Natural killer cell (primary cell): ENCODE measurements at regions not wholly inside any gene's neighbourhood (a gene's known extent, or its start where the extent isn't known, plus 50 kb on each side); places are given as distances from the start of the nearest gene placed in this dataset.

Experiments used
- ATAC-seq, 3 donors: fragments of 150-1000 bp in 2 of 3; fragments of 200-7000 bp in 1 of 3; cut with Tn5 transposase; 1 replicate in 1 of 3; 2 replicates in 2 of 3; pipeline ENCODE4 v1.10.0; 2021; ENCODE audit warnings: mild to moderate bottlenecking in 2 of 3, moderate library complexity in 2 of 3
- DNase-seq, 2 donors: peaks; one replicate each; pipeline versions ENCODE4 v3.0.0 to v3.0.0-alpha.2; 2013 to 2021; ENCODE audit warnings: mixed read lengths in 1 of 2
- H3K27ac ChIP-seq: one replicate; pipeline ENCODE4 v1.5.1; 2013; ENCODE audit warnings: mild to moderate bottlenecking, low read length
- H3K27me3 ChIP-seq: one replicate; pipeline ENCODE4 v1.6.1; 2013; ENCODE audit warnings: low read length; ENCODE audit not compliant: control insufficient read depth, insufficient read depth
- H3K36me3 ChIP-seq: one replicate; pipeline ENCODE4 v1.6.1; 2013; ENCODE audit warnings: low read length; ENCODE audit not compliant: control insufficient read depth, insufficient read depth
- H3K4me1 ChIP-seq: one replicate; pipeline ENCODE4 v1.6.1; 2013; ENCODE audit warnings: low read length; ENCODE audit not compliant: control insufficient read depth, insufficient read depth
- H3K4me3 ChIP-seq: one replicate; pipeline ENCODE4 v1.5.1; 2013; ENCODE audit warnings: low read length
- H3K9me3 ChIP-seq: one replicate; pipeline ENCODE4 v1.6.1; 2013; ENCODE audit warnings: low read length; ENCODE audit not compliant: control insufficient read depth, insufficient read depth
- H3K27ac Mint-ChIP-seq, 2 donors: one replicate each; pipeline ENCODE4 v1.8.0; 2022; ENCODE audit warnings: mild to moderate bottlenecking in 2 of 2, mixed read lengths in 2 of 2, moderate library complexity in 1 of 2
- H3K27me3 Mint-ChIP-seq, 2 donors: one replicate each; pipeline ENCODE4 v1.8.0; 2022; ENCODE audit warnings: low read depth in 2 of 2, mixed read lengths in 2 of 2
- H3K36me3 Mint-ChIP-seq: one replicate; pipeline ENCODE4 v1.8.0; 2022; ENCODE audit warnings: mixed read lengths
- H3K4me1 Mint-ChIP-seq, 2 donors: one replicate each; pipeline ENCODE4 v1.8.0; 2022; ENCODE audit warnings: mixed read lengths in 2 of 2
- H3K4me3 Mint-ChIP-seq: one replicate; pipeline ENCODE4 v1.8.0; 2022; ENCODE audit warnings: mild to moderate bottlenecking, moderate library complexity, mixed read lengths
- H3K9me3 Mint-ChIP-seq, 2 donors: one replicate each; pipeline ENCODE4 v1.8.0; 2022; ENCODE audit warnings: mixed read lengths in 2 of 2
- WGBS: methylation state at CpG from one replicate; pipeline ENCODE4 v1.1.7; 2013; ENCODE audit warnings: missing lambda C conversion rate; ENCODE audit not compliant: insufficient coverage; 5-methylcytosine and 5-hydroxymethylcytosine counted together
- intact Hi-C: fragments of 100-400 bp; cut with micrococcal nuclease; formaldehyde crosslinking; loops from one replicate; pipeline ENCODE4 v1.14.2; 2022
- TF ChIP-seq, protein P1 (sequence below): fragments of 200-600 bp; IDR thresholded peaks from one replicate; pipeline ENCODE4 v1.8.0; 2022; ENCODE audit warnings: antibody characterized with exemption

DNA sequence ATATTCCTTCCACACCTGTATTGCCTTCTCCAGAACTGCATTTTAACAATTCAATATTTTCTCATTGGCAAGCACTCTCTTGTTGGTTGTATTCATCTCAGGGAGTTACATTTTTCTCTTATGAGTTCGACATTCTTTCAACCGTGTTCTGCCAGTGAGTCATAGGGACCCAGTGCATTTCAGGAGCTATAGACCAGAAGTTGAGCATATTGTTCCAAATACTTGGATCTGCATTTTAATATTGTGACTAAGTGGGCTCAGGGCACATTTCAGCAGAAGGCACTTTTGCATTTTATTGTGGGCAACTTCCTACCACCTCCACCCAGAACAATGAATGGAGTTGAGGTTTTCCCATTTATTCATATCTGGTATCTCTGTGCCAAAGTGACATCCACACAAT, 132.8 kb downstream of the TNFSF18 start:
- Histone ChIP-seq H3K4me3 (no peak overlapping the region), H3K27ac (no peak overlapping the region), H3K27me3 (no peaks in the 10 kb centered on the region), H3K9me3 (peaks cover under 1% of the 10 kb centered on the region), H3K36me3 (no peaks in the 10 kb centered on the region), H3K4me1 (no peaks in the 10 kb centered on the region)
- intact Hi-C loops, result no loop called here
- ATAC-seq (no peak), DNase-seq (no peak)
- Mint-ChIP-seq H3K4me1 (no peaks in the 10 kb centered on the region), H3K27me3 (peaks cover 0 to 2% of the 10 kb centered on the region in 2 donors), H3K4me3 (no peak overlapping the region), H3K36me3 (no peaks in the 10 kb centered on the region), H3K9me3 (no peaks in the 10 kb centered on the region), H3K27ac (no peak overlapping the region)
- TF ChIP-seq, protein P1, sequence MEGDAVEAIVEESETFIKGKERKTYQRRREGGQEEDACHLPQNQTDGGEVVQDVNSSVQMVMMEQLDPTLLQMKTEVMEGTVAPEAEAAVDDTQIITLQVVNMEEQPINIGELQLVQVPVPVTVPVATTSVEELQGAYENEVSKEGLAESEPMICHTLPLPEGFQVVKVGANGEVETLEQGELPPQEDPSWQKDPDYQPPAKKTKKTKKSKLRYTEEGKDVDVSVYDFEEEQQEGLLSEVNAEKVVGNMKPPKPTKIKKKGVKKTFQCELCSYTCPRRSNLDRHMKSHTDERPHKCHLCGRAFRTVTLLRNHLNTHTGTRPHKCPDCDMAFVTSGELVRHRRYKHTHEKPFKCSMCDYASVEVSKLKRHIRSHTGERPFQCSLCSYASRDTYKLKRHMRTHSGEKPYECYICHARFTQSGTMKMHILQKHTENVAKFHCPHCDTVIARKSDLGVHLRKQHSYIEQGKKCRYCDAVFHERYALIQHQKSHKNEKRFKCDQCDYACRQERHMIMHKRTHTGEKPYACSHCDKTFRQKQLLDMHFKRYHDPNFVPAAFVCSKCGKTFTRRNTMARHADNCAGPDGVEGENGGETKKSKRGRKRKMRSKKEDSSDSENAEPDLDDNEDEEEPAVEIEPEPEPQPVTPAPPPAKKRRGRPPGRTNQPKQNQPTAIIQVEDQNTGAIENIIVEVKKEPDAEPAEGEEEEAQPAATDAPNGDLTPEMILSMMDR, result no peak
- 100% methylated on average over 2 of the region's 2 CpGs for WGBS

DNA sequence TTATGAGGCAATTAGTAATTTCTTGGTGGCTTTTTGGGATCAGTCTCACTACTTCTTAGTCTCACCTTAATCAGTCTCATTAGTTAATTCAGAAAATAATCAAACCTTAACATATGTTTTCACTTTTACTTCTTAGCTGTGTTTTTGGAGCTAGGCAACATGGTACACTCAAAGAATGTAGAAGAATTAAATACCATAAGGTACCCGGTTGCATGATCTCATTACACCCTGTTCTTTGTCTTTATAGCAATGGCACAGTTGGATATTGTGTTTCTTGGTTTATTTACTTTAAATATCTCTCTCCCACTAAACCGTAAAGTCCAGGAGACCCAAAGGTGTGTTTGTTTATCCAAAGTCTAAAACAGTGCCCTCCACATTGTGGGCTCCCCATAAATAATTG, 132.3 kb downstream of the TNFSF18 start:
- intact Hi-C loops, result no loop called here
- DNase-seq, result no peak
- no peak for ATAC-seq
- Mint-ChIP-seq H3K27ac (no peak overlapping the region), H3K4me3 (no peak overlapping the region), H3K36me3 (no peaks in the 10 kb centered on the region), H3K27me3 (peaks cover 0 to 1% of the 10 kb centered on the region in 2 donors), H3K9me3 (no peaks in the 10 kb centered on the region), H3K4me1 (no peaks in the 10 kb centered on the region)
- Histone ChIP-seq H3K4me1 (no peaks in the 10 kb centered on the region), H3K4me3 (no peak overlapping the region), H3K27ac (no peak overlapping the region), H3K27me3 (no peaks in the 10 kb centered on the region), H3K36me3 (no peaks in the 10 kb centered on the region), H3K9me3 (no peaks in the 10 kb centered on the region)
- TF ChIP-seq, protein P1, result no peak
- 100% methylated on average over 1 of the region's 2 CpGs for WGBS

DNA sequence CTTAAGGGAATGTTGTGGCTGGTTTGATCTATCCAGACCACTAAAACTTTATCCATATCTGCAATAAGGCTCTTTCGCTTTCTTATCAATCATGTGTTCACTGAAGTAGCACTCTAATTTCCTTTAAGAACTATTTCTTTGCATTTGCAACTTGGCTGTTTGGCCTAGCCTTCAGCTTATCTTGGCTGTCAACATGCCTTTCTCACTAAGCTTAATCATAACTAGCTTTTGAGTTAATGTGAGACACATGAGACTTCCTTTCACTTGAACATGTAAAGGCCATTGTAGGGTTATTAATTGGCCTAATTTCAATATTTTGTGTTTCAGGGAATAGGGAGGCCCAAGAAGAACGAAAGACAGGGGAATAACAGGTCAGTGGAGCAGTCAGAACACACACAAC, 124.7 kb downstream of the TNFSF18 start:
- TF ChIP-seq, protein P1, result no peak
- H3K9me3 Mint-ChIP-seq, result no peaks in the 10 kb centered on the region
- H3K27ac Mint-ChIP-seq, result no peak overlapping the region
- intact Hi-C loops, result no loop called here
- H3K27me3 Mint-ChIP-seq, result no peaks in the 10 kb centered on the region
- Histone ChIP-seq H3K4me3 (no peak overlapping the region), H3K27ac (no peak overlapping the region), H3K27me3 (no peaks in the 10 kb centered on the region), H3K9me3 (no peaks in the 10 kb centered on the region), H3K4me1 (no peaks in the 10 kb centered on the region), H3K36me3 (no peaks in the 10 kb centered on the region)
- no peak overlapping the region for H3K4me3 Mint-ChIP-seq
- WGBS, result 75% methylated on average over 2 of the region's 2 CpGs
- DNase-seq, result no peak
- no peaks in the 10 kb centered on the region for H3K4me1 Mint-ChIP-seq
- H3K36me3 Mint-ChIP-seq, result no peaks in the 10 kb centered on the region
- ATAC-seq, result no peak

DNA sequence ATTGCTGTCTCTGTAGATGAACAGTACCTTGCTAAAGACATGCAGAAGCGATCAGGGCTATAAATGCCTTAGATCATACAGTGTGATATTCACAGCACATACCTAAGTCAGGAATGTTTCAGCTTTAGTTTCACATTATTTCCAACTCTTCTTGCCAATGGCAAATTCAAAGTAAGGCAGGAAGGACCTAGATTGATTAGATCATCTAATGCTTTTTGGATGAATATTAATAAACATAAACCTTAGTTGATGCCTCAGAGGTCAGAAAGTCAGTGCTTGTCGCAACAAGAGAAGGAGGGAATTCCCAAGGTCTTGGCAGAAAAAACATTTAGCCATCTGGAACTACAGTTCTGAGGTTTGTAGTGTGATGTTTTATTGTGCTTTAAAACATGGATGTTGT, 122.3 kb downstream of the TNFSF18 start:
- no peaks in the 10 kb centered on the region for H3K27me3 Mint-ChIP-seq
- H3K9me3 Mint-ChIP-seq, result no peaks in the 10 kb centered on the region
- Histone ChIP-seq H3K4me3 (no peak overlapping the region), H3K27me3 (no peaks in the 10 kb centered on the region), H3K4me1 (no peaks in the 10 kb centered on the region), H3K36me3 (no peaks in the 10 kb centered on the region), H3K9me3 (no peaks in the 10 kb centered on the region), H3K27ac (no peak overlapping the region)
- WGBS, result 98% methylated on average over 2 of the region's 2 CpGs
- TF ChIP-seq, protein P1, result no peak
- intact Hi-C loops, result no loop called here
- ATAC-seq (no peak), DNase-seq (no peak)
- no peak overlapping the region for H3K4me3 Mint-ChIP-seq
- H3K27ac Mint-ChIP-seq, result no peak overlapping the region
- no peaks in the 10 kb centered on the region for H3K36me3 Mint-ChIP-seq
- no peaks in the 10 kb centered on the region for H3K4me1 Mint-ChIP-seq
